ENCODE measurements at regions not wholly inside any gene's neighbourhood (a gene's known extent, or its start where the extent isn't known, plus 50 kb on each side); places are given as distances from the start of the nearest gene placed in this dataset.

DNA sequence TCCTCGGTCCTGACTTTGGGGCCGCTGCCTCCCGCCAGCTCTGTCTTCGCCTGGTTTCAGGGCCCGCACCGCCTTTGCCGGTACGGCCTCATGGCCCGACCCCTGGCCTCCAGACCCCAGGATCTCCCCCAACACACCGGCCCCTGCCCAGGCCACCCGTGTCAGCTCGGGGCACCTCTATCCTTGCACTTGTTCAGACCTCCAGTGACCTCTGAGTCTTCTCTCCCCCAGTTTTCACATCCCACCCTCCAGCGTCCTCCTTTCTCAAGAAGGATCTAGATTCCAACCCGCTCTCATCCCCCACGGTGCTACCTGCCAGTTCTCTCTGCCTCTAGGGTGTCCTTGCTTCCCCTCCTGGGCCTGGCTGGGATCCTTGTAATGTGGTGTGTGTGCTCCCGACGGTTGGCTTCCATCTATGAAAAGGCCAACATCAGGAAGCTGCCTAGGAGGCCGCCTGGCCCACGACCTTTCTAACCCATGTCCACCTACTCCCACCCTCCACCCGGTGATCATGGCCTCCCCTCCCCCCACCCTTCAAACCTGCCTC, 61.1 kb downstream of the SPATA31C2 start:
- no peak for DNase-seq (ENCODE audit: low spot score)

DNA sequence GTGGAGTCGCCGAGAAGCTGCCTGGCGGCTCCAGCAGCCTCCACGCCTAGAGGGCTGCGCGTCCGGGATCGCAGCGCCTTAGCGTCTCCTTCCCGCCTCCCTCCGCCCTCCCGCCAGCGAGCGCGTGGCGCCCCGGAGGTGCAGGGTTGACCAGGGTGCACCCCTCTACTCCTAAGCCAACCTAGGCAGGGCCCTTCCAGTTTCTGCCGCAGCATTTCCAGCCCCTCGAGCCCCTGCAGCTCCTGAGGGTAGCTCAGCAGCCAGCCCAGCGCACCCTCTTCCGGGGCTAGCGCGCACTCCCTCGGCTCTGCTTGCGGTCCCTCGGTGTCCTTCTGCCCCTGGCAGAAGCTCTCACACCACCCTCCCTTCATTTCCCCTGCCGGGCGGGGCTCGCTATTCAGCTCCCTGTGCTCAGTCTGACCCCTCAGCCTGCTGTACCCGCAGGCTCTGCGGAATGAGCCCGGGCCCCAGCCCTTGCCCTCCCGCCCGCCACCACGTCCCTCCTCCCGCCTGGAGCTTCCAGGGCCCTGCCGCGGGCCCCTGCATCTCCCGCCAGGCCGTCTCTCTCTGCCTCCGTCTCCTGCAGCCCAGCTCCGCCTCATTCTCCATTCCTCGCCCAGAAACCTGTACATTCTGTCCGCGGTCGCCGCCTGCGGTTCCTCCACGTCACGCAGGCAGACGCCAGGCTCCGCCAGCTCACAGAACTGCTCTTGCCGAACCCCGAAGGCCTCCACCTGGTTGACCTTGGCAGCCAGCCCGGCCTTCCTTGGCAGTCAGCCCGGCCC, 61.8 kb downstream of the SPATA31C2 start:
- DNase-seq (ENCODE audit: low spot score), result peak; percentile 73

DNA sequence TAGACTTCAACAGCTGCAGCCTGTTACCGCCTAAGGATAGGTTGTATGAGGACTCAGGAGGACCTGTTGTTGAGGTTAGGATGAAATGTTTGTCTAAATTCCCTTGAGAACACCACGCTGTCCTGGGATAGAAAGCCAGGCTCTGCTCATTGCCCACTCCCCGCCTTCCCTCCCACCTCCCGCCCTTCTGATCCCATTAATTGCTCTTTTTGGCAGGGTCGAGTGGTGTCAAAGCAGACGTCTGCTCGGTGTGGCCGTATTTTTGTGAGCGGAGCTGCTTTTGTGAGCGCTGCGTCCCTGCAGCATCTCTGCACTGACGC, 62.3 kb downstream of the SPATA31C2 start:
- no peak for DNase-seq (ENCODE audit: low spot score)

DNA sequence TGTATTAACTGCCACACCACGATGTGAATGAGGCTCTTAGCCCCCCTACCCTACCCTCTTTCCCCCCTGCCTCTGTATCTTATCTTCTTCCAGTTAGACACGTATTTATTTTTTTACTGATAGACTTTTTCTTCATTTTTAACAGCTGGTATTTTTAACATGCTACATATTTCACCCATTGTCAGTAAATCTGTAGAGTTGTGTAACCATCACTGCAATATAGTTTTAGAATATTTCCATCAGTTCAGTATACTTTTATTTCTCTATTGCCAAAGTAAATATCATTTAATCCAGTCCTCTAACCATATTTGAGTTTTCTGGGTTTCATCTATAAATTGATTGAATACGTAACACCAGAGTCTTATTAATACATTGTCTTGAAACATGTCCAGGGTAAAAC, 62.8 kb downstream of the SPATA31C2 start:
- DNase-seq (ENCODE audit: low spot score), result no peak

DNA sequence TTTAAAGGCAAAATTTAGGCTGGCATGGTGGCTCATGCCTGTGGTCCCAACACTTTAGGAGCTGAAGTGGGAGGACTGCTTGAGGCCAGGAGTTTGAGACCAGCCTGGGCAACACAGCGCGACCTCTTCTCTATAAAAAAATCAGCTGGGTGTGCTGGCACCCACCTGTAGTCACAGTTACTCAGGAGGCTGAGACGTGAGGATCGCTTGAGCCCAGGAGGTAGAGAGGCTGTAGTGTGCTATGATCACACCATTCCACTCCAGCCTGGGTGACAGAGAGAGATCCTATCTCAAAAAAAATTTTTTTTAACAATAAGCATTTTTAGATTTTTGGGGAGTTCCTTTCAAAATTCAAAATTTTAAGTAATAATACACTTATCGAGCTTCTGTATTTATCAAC, 63.3 kb downstream of the SPATA31C2 start:
- no peak for DNase-seq (ENCODE audit: low spot score)

DNA sequence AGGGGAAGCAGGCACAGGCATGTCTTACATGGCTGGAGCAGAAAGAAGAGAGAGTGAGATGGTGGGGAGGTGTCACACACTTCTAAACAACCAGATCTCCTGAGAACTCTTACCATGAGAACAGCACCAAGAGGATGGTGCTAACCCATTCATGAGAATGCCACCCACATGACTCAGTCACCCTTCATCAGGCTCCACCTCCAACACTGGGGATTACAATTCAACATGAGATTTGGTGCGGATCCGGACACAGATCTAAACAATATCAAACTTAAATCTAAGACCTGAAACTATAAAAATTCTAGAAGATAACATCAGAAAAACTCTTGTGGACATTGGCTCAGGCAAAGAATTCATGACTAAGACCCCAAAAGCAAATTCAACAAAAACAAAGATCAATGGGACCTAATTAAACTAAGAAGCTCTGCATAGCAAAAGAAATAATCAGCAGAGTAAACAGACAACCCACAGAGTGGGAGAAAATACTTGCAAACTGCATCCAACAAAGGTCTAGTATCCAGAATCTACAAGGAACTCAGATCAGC, 65.4 kb downstream of the SPATA31C2 start:
- DNase-seq (ENCODE audit: low spot score), result no peak

DNA sequence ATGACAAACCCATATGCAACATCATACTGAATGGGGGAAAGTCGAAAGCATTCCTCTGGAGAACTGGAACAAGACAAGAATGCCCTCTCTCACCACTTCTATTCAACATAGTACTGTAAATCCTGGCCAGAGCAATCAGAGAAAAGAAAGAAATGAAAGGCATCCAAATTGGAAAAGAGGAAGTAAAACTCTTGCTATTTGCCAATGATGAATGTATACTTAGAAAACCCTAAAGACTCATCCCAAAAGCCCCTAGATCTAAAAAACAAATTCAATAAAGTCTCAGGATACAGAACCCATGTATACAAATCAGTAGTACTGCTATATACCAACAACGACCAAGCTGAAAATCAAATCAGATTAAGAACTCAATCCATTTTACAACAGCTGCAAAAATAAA, 66.9 kb downstream of the SPATA31C2 start:
- no peak for DNase-seq (ENCODE audit: low spot score)

DNA sequence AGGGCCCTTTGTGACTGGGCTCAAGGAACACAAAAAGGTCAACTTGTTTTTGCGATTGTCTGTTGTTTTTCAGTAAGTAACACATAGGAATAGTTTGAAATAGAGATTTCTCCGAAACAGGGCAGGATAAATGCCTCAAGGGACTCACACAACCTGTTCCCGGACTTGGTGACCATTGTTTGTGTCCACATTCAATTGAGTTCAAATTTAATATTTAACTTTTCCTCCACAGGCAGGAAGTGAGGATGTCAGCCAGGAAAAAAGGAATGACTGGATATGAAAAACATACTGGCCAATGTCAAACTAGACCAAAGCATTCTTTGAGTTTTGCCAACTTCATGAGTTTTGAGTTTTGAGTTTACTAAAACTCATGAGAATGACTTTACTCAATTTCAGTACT, 72.7 kb downstream of the SPATA31C2 start:
- DNase-seq (ENCODE audit: low spot score), result no peak

DNA sequence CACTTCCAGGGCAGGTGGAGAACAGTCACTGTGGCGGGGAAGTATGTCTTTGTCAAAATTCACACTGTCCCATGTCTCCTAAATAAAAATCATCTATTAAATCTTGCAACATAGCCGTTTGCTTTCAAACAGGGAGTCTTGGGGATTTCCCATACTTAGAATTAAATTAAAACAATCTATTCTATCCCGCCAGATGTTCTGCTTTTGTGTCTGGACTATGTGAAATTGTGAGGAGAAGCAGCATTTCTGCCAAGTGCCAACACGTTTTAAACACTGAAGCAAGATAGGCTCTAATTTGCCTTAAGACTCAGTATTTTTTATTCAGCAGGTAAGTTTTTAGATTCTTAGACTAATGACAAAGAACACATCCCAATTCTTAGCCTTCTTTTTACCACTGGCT, 73.7 kb downstream of the SPATA31C2 start:
- no peak for DNase-seq (ENCODE audit: low spot score)

DNA sequence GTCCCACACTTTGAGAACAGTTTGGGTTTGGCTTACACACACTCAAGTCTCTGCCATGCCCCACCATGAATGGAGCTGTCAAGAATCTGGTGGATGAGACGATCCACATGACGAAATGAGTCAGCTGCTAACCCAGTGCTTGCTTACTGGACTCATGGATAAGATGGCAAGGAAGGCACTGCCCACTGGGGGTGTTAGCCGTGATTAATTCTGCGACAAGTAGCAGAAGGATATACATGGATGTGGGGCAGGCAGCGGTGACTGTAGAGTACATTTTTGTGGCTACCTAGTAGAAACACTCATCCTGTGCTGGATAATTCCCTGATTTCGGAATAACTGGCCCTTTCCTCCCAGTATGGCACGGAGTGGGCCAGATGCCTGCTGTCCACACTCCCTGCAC, 77.5 kb downstream of the SPATA31C2 start:
- DNase-seq (ENCODE audit: low spot score), result peak; percentile 78

DNA sequence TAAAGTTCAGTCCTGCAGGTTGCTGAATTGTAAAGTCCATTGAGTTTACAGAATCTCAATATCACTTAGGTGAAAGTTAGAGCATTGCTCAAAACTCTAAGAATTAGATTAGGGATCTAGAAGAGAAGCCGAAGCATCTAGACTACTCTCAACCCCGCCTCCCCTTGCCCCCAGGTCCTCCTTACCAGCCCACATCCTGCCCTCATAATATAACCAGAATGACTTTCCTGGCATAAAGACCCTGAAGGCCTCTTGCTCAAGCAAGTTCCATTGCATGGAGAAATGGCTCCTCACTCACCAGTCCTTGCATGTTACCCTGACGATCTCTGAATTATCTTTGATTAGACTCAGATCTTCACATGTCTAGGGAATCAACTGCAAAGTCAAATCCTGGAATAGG, 78.8 kb downstream of the SPATA31C2 start:
- no peak for DNase-seq (ENCODE audit: low spot score)

DNA sequence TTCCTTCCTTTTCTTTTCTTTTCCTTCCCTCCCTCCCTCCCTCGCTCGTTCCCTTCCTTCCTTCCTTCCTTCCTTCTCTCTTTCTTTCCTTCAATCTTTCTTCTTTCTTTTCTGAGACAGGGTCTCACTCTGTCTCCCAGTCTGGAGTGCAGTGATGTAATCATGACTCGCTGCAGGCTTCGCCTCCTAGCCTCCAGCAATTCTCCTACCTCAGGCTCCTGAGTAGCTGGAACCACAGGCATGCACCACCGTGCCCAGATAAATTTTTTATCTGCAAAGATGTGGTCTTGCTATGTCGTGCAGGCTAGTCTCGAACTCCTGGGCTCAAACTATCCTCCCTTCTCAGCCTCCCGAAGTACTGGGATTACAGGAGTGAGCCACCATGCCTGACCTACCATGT, 81.4 kb downstream of the SPATA31C2 start:
- peak; percentile 53 for DNase-seq (ENCODE audit: low spot score)

DNA sequence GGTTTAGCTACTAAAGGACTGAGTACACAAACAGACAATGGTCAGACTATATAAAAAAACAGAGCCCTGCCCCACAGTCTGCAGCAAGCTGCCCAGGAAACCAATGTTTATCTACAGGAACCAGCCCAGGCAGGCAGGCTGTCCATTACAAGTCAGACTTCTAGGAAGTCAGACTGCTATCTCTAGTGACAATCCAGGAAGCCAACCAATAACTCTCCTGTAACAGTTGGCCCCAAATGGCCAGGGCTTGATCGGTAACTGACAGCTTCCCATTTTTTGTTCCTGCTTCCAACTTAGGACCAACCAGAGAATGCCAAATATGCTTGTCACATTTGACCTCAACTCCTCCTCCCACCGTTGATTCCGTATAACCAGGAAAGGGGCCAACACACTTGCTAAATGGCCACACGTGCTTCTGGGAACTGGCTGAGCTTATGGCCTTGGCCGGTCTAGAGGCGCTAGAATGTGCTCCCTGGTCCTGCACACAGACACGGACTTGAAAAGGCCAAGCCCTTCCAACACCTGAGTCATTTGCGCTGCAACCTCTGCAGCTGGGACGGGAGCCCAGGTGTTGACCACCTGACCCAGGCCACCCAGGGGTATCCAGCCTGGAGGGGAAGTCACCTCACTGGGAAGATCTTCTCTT, 79.6 kb upstream of the CDK20 start:
- no peak for DNase-seq (ENCODE audit: low spot score)

DNA sequence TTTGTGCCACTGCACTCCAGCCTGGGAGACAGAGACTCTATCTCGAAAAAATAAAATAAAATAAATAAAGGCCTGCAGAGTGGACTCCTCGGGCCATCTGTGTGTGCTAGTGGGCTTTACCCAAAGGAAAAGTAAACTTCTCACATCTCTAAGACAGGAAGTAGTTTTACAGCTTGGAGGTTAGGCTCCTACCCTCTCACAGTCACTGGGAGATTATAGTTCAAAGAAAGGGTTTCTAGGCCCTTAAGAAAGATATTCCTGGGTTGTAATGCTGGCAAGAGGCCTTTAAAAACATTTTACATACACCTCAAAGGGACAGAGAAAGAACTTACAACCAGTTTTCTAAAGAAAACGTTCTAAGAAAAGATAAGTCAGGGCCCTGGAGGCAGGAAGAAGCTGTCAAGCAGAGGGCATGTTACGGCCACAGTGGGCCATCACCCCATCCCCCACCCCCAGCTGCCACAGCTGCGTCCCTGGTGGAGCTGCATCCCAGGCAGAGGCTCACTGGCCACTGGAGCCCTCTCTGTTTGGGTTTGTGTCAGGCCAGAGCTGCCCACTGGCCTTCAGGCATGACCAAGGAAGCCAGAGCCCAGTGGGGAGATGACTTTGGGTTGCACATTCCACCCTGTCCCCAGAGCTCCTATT, 78.1 kb upstream of the CDK20 start:
- no peak for DNase-seq (ENCODE audit: low spot score)

DNA sequence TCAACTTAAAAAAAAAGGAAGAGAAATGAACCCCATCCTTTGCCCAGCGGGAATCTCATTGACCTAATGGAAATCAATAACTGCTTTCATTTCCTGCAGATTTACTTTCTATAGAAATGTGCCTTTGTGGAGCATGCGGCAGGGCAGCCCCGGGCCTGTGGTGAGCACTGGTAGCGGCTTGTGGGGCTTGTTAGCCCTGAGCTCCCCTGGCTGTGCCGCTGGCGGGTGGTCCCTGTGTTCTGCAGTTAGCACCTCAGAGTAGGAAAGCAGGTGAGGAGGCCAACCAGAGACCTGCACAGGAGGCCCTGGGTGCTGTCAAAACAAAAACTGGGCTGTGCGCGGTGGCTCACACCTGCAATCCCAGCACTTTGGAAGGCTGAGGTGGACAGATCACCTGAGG, 76.8 kb upstream of the CDK20 start:
- DNase-seq (ENCODE audit: low spot score), result no peak

DNA sequence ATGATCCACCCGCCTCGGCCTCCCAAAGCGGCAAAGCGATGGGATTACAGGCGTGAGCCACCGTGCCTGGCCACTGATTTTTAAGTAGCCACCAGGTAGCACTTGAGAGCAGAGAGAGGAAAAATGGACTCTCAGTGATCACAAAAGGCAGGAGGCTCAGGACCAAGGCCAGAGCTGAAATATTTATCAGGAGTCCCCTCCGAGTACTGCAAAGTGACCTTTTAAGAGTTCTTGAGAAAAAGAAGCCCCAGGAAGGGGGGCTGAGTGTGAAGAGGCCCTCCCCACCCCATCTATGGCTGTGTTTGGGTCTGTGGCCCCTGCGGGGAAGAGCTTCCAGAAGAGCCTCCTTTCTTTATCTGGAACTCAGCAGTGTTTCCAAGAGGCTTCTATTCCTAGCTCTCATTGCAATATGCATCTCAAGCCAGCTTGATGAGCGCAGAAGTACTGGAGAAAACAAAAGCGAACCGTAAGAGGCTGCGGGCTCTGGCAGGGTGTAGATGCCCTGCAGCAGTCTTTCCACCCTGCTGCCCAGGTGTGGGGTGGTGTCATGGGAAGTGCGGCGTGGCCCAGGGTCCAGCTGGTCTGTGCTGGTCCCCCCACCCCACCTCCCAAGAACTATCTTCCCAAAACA, 75.5 kb upstream of the CDK20 start:
- no peak for DNase-seq (ENCODE audit: low spot score)

DNA sequence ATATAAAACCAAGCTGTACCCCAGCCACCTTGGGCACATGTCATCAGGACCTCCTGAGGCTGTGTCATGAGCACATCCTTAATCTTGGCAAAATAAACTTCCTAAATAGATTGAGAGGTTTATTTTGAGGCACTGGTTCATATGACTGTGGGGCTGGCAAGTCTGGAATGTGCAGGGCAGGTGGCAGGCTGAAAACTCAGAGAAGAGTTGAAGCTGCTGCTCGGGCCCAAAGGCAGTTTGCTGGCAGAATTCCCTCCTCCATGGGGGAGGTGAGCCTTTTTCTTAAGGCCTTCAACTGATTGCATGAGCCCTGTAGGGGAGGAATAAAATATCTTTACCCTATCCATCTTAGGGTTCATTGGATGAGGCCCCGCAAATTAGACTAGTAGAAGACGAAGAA, 72.2 kb upstream of the CDK20 start:
- DNase-seq (ENCODE audit: low spot score), result no peak

DNA sequence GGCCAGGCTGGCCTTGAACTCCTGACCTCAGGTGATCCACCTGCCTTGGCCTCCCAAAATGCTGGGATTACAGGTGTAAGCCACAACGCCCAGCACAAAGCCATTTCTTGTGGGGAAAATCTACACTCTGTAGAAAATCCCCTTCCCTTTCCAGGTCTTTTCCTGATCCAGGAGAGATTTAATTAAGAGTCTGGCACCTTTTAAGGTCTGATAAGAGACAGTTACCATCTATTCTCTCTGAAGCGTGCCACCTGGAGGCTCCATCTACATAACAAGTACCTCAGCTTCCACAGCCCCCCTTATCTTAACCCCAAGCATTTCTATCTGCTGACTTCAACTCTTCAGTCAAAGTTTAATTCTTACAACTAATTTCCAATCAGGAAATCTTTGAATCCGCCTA, 71.4 kb upstream of the CDK20 start:
- DNase-seq (ENCODE audit: low spot score), result no peak

DNA sequence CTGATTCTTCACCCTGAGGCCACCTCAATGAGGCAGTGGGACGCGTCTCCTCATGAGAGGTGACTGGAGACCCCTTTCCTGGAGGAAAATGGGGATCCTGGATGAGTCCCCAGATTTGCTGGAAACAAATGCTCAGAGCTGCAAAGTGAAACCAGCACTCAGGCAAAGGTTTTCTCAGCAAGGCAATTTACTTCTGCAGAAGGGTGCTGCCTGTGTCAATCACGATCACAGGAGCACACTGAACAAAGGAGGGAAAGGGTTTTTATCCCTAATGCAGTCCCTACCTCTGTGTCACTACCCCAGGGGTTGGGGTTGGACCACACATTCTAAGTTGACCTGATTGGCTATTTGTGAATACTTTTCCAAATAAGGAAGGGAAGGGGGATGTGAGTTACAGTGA, 69.9 kb upstream of the CDK20 start:
- peak; percentile 22 for DNase-seq (ENCODE audit: low spot score)

DNA sequence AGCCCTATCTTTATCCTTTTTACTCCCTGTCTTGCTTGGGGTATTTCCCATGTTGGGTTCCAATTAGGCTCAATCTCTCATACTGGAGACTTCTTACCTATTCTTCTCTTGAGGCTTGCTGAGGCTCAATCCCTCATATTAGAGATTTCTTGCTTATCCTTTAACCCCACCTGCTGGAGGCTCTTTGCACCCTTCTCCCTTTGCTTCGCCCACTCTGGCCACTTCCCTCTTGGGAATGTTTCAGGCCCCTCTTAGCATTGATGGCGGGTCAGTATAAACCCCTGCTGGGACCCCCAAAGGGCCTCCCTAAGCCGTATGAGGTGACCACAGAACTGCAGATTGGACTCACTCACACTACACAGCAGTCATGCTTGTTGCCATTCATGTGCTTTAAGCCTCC, 69.3 kb upstream of the CDK20 start:
- DNase-seq (ENCODE audit: low spot score), result no peak

DNA sequence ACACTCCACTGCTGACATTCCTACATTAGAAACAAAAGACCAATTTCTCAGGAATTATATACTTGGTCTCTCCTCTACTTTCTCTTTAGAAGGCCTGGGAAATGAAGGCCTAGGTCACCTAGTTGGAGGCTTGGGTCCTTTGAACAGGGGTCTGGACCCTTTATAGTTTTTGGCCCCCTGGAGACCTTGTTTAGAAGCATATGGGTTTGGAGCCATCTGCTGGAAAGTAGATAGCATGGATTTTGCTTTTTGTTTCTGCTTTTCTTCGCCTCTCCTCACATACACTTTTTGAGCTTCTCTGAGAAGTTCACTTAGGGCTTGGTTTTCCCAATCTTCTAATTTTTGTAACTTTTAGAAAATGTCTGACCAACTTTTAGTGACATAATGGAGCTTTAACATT, 67.1 kb upstream of the CDK20 start:
- DNase-seq (ENCODE audit: low spot score), result no peak

DNA sequence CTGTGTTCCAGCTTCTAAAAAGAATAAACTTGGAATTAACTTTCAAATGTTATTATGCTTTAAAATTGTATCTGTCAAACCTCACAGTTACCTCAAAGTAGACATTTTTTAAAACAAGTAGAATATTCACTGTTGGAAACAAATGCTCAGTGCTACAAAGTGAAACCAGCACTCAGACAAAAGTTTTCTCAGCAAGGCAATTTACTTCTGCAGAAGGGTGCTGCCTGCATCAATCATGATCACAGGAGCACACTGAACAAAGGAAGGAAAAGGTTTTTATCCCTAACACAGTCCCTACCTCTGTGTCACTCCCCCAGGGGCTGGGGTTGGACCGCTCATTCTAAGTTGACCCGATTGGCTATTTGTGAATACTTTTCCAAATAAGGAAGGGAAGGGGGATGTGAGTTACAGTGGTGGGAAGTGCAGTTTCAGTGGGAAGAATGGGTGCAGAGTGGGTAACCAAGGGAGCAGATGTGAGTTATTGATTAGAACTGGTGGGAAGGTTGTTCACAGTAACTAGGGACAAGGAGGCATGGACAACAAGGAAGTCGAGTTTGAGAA, 63.0 kb upstream of the CDK20 start:
- no peak for DNase-seq (ENCODE audit: low spot score)

All from A172 (cell line).